IPS-18a (cell line): ENCODE measurements at regions not wholly inside any gene's neighbourhood (a gene's known extent, or its start where the extent isn't known, plus 50 kb on each side); places are given as distances from the start of the nearest gene placed in this dataset.

Experiments
- H3K27ac ChIP-seq: one replicate; pipeline ENCODE4 v1.5.1; 2013; ENCODE audit warnings: low read length
- H3K27me3 ChIP-seq: one replicate; pipeline ENCODE4 v1.6.1; 2013; ENCODE audit warnings: mild to moderate bottlenecking, low read length; ENCODE audit not compliant: control insufficient read depth, insufficient read depth
- H3K36me3 ChIP-seq: one replicate; pipeline ENCODE4 v1.6.1; 2013; ENCODE audit warnings: low read depth, low read length; ENCODE audit not compliant: control insufficient read depth
- H3K4me1 ChIP-seq: one replicate; pipeline ENCODE4 v1.6.1; 2013; ENCODE audit warnings: low read depth, low read length; ENCODE audit not compliant: control insufficient read depth
- H3K4me3 ChIP-seq: one replicate; pipeline ENCODE4 v1.5.1; 2013; ENCODE audit warnings: low read length
- H3K9ac ChIP-seq: one replicate; pipeline ENCODE4 v1.6.1; 2013; ENCODE audit warnings: mild to moderate bottlenecking, low read length, moderate library complexity
- H3K9me3 ChIP-seq: one replicate; pipeline ENCODE4 v1.6.1; 2013; ENCODE audit warnings: low read depth, low read length; ENCODE audit not compliant: control insufficient read depth

- peaks cover 3% of the 10 kb centered on the region for H3K9me3 ChIP-seq
- H3K36me3 ChIP-seq = no peaks in the 10 kb centered on the region
- no peaks in the 10 kb centered on the region for H3K4me1 ChIP-seq
- no peaks in the 10 kb centered on the region for H3K27me3 ChIP-seq
- H3K9ac ChIP-seq = no peak overlapping the region
- no peak overlapping the region for H3K4me3 ChIP-seq
- H3K27ac ChIP-seq = no peak overlapping the region
Observed at GRCh38 chr4:188858696-188859095, 719.5 kb downstream of the TRIML1 start.

- no peaks in the 10 kb centered on the region for H3K4me1 ChIP-seq
- no peak overlapping the region for H3K27ac ChIP-seq
- no peaks in the 10 kb centered on the region for H3K27me3 ChIP-seq
- H3K4me3 ChIP-seq = no peak overlapping the region
- H3K9ac ChIP-seq = no peak overlapping the region
- H3K36me3 ChIP-seq = no peaks in the 10 kb centered on the region
- H3K9me3 ChIP-seq = no peaks in the 10 kb centered on the region
Observed at GRCh38 chr4:188864741-188865140, 725.5 kb downstream of the TRIML1 start.

GRCh38 chr4:188867796-188868195 is 728.6 kb downstream of the TRIML1 start:
- H3K27me3 ChIP-seq = no peaks in the 10 kb centered on the region
- H3K4me3 ChIP-seq = no peak overlapping the region
- no peaks in the 10 kb centered on the region for H3K36me3 ChIP-seq
- H3K9ac ChIP-seq = no peak overlapping the region
- no peaks in the 10 kb centered on the region for H3K9me3 ChIP-seq
- H3K27ac ChIP-seq = no peak overlapping the region
- H3K4me1 ChIP-seq = no peaks in the 10 kb centered on the region

- Histone ChIP-seq H3K36me3 (no peaks in the 10 kb centered on the region), H3K4me3 (no peak overlapping the region), H3K9ac (no peak overlapping the region), H3K27me3 (no peaks in the 10 kb centered on the region), H3K4me1 (no peaks in the 10 kb centered on the region), H3K27ac (no peak overlapping the region), H3K9me3 (no peaks in the 10 kb centered on the region)
Observed at GRCh38 chr4:188869581-188869980, 730.3 kb downstream of the TRIML1 start.

GRCh38 chr4:188872809-188873208 is 733.6 kb downstream of the TRIML1 start:
- H3K27me3 ChIP-seq = no peaks in the 10 kb centered on the region
- H3K4me1 ChIP-seq = no peaks in the 10 kb centered on the region
- H3K27ac ChIP-seq = no peak overlapping the region
- H3K4me3 ChIP-seq = no peak overlapping the region
- no peak overlapping the region for H3K9ac ChIP-seq
- no peaks in the 10 kb centered on the region for H3K36me3 ChIP-seq
- H3K9me3 ChIP-seq = no peaks in the 10 kb centered on the region

GRCh38 chr4:188876881-188877280 is 737.6 kb downstream of the TRIML1 start:
- no peaks in the 10 kb centered on the region for H3K36me3 ChIP-seq
- no peak overlapping the region for H3K9ac ChIP-seq

DNA sequence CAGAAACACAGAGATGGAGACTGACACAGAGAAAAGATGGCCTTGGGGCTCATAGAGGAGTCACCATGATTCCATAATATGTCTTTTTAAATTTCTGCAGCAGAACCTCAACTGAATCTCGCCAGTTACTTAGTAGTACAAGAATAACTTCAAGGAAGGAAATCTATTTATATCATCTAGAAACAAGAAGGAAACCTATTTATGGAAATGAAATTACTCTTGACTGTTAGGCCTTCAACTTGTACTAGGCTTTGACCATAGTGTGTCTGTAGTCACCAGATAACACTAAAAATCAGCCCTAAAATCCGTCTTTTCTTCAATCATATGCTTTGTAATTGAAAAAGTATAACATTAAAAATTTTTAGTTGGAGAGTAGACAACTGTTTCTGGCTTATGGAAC is 740.4 kb downstream of the TRIML1 start:
- Histone ChIP-seq H3K4me3 (no peak overlapping the region), H3K27ac (no peak overlapping the region), H3K9ac (no peak overlapping the region), H3K36me3 (no peaks in the 10 kb centered on the region), H3K4me1 (no peaks in the 10 kb centered on the region), H3K27me3 (no peaks in the 10 kb centered on the region), H3K9me3 (no peaks in the 10 kb centered on the region)

More at GRCh38 chr4:188876881-188877280, 737.6 kb downstream of the TRIML1 start:
- Histone ChIP-seq H3K4me1 (no peaks in the 10 kb centered on the region), H3K9me3 (no peaks in the 10 kb centered on the region), H3K27ac (no peak overlapping the region), H3K4me3 (no peak overlapping the region), H3K27me3 (no peaks in the 10 kb centered on the region)

DNA sequence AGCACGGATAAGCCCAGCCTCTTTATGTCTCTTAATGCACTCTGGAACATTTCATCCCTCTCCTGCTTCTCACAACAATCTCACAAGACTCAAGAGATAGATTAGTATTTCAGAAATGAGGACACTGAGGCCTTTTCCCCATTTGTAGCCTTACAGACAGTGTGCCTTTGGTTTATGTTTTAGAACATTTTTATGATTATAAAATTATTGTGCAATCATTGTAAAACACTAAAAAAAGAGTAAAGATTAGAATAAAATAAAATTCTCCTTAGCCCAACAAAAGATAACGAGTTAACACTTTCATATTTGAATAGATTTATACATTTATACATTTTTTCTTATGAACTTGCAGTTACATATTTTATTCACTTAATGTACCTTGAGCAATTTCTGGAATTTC is 748.7 kb downstream of the TRIML1 start:
- Histone ChIP-seq H3K27ac (no peak overlapping the region), H3K27me3 (no peaks in the 10 kb centered on the region), H3K4me1 (no peaks in the 10 kb centered on the region), H3K9ac (no peak overlapping the region), H3K4me3 (no peak overlapping the region), H3K9me3 (no peaks in the 10 kb centered on the region), H3K36me3 (no peaks in the 10 kb centered on the region)

- no peak overlapping the region for H3K27ac ChIP-seq
- H3K36me3 ChIP-seq = no peaks in the 10 kb centered on the region
- no peaks in the 10 kb centered on the region for H3K9me3 ChIP-seq
- H3K27me3 ChIP-seq = no peaks in the 10 kb centered on the region
- no peak overlapping the region for H3K4me3 ChIP-seq
- no peak overlapping the region for H3K9ac ChIP-seq
- no peaks in the 10 kb centered on the region for H3K4me1 ChIP-seq
Observed at GRCh38 chr4:188892837-188893236, 753.6 kb downstream of the TRIML1 start.

DNA sequence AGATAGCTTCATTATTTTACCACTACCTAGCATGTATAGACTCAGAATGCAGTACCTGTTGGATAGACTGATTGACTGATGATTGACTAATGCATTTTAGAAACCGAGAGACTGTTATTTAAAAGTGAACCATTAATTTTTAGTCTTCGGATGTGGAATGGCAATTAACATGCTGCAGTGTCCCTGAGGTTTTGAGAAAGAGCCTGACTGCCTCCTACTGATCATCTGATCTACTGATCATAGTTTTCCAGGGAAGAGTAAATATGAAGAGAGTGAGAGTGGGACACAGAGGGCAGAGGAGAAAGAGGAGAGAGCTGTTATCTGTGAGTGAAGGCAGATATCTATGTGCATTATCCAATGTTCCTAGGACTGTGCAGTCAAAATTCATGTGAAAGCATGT is 764.7 kb downstream of the TRIML1 start:
- Histone ChIP-seq H3K36me3 (no peaks in the 10 kb centered on the region), H3K4me3 (no peak overlapping the region), H3K27ac (no peak overlapping the region), H3K27me3 (no peaks in the 10 kb centered on the region), H3K4me1 (no peaks in the 10 kb centered on the region), H3K9ac (no peak overlapping the region), H3K9me3 (no peaks in the 10 kb centered on the region)

DNA sequence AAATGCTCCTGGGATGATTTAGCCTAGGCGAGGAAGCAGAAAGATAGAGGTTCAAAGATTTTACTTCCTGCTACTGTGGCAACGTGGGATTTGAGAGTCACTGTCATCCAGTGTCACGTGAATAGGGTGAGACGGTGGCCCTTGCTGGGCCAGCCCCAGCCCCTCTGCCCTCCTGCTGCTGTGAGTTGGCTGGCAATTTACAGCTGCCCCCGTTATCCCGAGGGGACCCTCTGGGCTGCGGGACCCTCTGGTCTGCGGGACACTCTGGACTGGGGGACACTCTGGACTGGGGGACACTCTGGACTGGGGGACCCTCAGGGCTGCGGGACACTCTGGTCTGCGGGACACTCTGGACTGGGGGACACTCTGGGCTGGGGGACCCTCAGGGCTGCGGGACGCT is 765.4 kb downstream of the TRIML1 start:
- H3K9ac ChIP-seq = no peak overlapping the region
- no peaks in the 10 kb centered on the region for H3K27me3 ChIP-seq

GRCh38 chr4:188905248-188905647 is 766.0 kb downstream of the TRIML1 start:
- H3K27me3 ChIP-seq = no peaks in the 10 kb centered on the region
- H3K4me3 ChIP-seq = no peak overlapping the region
- H3K9ac ChIP-seq = no peak overlapping the region
- no peaks in the 10 kb centered on the region for H3K36me3 ChIP-seq
- H3K4me1 ChIP-seq = no peaks in the 10 kb centered on the region
- no peaks in the 10 kb centered on the region for H3K9me3 ChIP-seq
- H3K27ac ChIP-seq = no peak overlapping the region

More for the DNA sequence above, 765.4 kb downstream of the TRIML1 start:
- Histone ChIP-seq H3K36me3 (no peaks in the 10 kb centered on the region), H3K27ac (no peak overlapping the region), H3K9me3 (no peaks in the 10 kb centered on the region), H3K4me3 (no peak overlapping the region), H3K4me1 (no peaks in the 10 kb centered on the region)
